HG03039 (cell line): ENCODE measurements at regions not wholly inside any gene's neighbourhood (a gene's known extent, or its start where the extent isn't known, plus 50 kb on each side); places are given as distances from the start of the nearest gene placed in this dataset.
"Not testable (repeated sequence)": the region's sequence is repeated elsewhere in the genome, so short reads cannot be mapped to it uniquely, and the experiment has no call there.

ENCODE experiments used
- ATAC-seq: cut with Tn5 transposase; IDR thresholded peaks from one replicate; pipeline ENCODE4 v1.9.1; 2021; ENCODE audit warnings: mild to moderate bottlenecking, moderate library complexity; ENCODE audit not compliant: unreplicated experiment

DNA sequence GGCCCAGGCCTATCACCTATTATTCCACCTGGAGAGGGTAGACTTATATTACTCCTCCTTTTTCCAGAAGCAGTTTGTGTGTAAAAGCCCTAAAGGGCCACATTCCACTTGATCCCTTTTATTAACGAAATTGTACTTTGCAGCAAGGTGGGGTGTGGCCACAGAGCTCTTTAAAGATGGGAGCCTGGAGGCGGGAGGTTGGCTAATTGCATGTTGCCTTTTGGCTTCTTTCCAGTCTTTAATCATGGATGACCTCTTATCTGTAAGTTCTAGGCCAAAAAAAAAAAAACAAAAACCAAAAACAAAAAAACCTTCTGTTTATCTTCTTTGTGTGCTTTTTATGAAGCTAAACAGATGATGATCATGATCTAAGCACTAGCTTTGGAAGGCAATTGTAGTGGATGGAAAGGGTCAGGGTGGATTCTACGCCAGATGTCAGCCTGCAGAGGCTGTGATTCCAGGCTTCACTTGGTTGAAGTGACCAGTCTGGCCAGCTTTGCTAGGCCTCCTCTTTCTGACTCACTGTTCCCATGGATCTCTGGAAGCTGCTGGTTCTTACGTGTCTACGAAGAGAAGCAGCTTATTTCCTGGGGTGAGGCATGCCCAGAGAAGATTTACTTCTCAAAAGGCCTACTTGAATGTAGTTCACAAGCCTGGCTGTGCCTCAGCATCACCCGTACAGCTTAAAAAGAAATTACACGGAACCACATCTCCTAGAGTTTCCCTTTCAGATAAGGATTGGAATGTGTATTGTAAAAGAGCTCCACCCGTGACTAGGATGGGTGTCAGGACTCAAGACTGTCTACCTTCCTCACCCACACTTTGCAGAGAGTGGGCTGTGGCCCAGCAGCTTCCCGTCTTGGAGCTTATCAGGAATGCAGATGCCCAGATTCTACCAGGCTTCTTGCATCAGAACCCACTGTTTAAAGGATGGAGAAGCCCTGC is 330.9 kb upstream of the C2CD4B start:
- no peak for ATAC-seq

DNA sequence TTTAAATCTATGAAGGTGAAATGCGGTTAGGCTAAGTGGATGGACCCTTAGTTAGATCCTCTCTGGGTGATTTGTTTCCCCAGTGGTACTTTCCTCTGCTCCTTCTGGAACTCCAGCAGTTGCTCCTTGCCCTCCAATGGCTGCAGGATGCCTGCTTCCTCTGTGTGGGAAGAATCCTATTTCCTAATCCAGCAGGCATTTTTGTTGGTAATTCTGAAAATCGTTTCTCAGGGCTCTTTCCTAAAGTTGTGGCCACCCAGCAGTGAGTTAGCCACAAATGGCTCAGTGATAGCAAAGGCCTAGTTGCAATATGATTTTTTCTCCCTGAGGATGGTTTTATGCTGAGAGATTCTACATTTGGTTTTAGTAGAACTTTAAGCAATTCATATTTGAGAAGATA is 332.3 kb upstream of the C2CD4B start:
- ATAC-seq, result no peak

DNA sequence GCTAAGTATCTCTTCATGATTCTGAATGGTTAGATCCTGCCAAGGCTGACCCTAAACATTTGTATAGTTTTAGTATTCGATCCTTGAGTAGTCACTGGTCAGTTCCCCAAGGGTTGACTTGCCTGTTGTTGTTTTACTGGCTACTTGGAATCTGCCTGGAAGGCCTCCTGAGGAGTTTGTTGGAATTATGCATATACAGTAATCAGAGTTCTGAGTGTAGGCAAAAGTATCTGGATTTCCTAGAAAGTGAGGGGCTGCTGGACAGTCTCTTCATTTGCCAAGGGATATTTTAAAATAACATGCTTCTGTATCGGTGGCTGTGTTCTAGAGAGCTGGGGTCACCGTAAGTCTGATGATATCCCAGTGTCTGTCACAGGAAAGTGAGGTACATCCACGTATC is 333.2 kb upstream of the C2CD4B start:
- no peak for ATAC-seq

DNA sequence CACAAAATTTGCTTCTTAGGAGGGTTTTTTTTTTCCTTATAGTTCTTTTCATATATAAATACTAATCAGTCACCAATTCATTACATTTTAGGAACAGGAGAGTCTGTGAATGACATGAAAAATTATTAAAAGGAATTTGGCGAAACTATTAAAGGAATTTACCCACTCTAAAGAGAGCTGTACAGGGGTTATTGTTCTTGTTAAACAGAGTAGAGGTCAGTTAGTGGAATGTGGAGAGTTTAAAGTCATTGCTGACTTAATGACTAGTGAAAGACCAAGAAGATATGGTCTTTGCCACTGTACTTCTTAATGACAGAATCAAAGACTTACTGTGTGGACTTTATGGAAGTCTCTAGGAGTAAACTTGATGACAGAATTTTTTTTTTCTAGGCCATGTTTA is 333.6 kb upstream of the C2CD4B start:
- ATAC-seq, result no peak

DNA sequence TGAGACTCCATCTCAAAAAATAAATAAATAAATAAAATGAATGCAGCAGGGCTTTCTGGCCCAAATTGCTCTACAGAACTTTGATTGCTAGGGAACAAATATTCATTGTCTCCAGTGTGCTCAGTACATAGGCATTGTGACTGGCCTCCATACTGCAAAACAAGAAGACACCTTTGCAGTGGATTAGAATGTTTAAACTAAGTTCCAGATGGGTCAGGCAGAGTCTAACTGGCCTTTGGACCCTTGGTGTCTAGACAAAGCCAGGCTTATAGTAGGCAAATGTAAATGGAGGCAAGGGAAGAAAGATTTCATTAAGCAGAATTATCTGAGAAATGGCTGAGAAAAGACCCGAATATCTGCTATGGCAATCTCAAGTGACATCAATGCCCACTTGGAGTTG is 335.2 kb upstream of the C2CD4B start:
- ATAC-seq, result no peak

DNA sequence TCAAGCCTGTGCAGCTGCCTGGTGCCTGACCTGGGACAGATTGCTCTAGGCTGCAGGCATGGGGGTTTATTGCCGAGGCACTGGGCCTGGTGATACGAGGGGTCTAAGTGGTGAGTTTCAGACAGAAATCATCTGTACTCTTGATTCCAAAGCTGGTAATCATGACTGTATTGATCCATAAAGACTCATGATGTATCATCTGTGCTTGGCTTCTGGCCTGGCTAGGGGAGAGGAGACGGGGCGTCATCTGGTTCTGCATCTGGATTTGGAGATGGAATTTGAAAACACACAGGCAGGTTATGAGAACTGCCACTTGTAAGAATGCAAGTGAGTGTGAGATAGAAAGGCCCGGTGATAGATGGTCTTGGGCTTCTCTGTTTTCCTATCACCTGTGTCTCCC is 337.4 kb upstream of the C2CD4B start:
- no peak for ATAC-seq

DNA sequence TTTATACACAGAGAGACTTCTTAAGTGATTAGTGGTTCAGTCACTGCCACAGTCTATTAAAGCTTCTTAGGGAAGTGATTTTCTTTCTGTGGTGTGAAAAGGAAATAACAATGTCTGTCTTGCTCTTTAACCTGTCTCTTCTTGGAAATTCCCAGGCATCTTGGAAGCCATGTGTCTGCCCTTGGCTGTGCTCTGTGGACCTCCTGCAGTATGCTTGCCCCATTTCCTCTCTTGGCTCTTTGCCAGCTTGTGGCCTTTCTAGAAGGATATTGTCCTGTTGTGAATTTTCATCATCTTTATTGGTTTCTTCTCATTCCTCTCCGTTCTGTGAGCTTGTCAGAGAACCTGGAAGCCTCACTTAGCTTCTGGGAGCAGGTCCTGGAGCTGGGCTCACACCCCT is 338.4 kb upstream of the C2CD4B start:
- no peak for ATAC-seq

DNA sequence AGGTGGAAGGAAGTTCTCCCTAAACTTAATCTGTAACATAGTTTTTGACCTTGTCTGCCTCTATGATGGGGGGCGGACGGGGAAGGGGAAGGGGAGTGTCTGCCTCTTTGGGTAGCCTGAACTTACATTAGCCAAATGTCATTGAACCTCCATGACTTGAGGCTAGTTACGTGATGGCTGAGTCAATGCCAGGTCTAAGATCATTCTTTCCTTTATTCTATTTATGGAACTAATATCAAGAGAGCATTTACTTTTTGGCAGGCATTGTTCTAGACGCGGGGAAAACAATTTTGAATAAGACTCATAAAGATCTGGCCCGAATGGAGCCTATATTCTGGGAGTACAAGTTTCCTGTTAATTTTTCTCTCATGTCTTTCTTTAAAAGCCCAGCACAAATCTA is 340.7 kb upstream of the C2CD4B start:
- ATAC-seq, result no peak

DNA sequence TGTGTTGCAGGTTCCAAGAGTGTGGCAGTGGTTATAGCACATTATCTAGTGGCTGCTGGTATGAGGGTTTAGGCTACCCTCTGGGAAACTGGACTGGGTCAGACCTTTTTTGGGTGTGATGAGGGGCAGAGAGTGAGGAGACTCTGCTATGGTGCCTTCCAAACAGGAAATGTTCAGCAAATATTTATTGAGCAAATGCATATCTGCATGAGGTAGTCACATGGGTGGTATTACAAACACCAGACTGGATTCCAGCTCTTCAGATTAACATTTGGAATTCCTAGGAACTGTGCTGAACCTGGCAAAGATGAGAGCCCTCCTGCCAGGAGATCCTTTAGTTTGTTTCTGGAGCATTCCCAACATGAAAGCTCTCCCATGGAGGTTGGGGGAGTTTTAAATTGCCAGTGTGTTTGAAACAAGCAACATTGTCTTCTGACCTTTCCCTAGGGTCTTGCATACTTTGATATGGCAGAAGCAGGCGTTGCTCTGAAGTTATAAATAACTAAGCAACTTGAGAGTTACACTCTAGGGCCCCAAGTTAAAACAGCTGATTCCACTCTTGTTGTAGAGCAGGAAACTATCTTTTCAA is 341.2 kb upstream of the C2CD4B start:
- no peak for ATAC-seq

DNA sequence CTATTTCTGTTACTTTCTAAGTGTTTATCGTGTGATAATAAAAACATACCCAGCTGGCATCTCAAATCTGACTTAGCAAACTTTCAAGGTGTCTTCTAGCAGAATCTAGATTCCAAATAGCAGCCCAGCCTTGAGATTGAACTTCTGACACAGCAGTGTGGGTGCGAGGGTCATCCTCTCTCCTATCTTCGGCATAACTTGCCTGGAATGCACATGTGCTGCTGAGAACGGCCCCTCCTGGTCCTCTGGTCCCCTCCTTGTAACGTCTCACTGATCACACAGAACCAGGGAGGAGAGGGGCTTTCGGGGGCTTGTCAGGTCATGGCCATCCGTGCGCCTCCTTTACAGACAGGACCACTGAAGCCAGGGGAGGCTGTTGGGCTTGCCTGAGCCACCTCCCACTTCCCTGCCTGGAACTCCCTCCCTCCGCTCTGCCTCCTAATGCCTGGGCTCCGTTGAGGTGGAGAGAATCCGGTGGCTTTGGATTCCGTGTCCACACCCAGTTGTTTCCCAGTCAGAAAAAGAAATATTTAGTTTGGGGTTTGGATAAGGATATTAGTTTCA is 344.4 kb upstream of the C2CD4B start:
- no peak for ATAC-seq

DNA sequence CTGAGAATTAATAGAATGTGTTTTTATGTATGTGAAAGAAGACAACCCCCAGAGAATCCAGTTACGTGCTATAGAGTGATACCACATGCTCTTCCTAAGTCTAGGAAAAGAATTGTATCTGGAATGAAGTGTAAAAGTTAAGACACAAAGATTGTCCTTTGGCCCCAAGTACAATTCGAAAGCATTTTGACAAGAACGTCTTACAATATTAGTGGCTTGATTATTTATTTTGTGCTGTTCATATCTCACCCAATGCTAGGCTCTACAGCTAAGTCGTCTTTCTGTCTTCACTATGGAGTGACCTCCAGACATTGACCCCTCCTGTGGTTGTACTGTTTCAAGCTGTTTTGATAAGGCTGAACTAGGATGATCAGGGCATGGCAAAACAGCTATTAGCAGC is 345.7 kb upstream of the C2CD4B start:
- ATAC-seq, result no peak

DNA sequence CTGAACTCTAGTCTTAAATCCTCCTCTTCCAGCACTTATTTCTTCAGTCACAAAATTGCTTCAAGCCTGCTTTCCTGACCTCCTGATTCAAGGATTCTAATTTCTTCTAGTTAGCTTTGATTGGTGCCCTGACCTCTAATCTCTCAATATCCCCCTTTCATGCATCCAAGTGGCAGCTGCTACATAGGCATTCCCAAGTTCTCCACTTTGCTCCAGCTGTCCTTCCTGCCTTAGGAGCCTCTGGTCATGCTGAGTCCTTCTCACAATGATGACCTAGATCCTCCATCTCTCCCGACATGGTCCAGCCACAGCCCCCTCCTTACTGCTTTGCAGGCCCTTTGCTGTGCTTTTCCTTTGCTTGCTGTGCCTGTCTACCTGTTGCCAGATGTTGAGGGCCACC is 347.8 kb upstream of the C2CD4B start:
- no peak for ATAC-seq

DNA sequence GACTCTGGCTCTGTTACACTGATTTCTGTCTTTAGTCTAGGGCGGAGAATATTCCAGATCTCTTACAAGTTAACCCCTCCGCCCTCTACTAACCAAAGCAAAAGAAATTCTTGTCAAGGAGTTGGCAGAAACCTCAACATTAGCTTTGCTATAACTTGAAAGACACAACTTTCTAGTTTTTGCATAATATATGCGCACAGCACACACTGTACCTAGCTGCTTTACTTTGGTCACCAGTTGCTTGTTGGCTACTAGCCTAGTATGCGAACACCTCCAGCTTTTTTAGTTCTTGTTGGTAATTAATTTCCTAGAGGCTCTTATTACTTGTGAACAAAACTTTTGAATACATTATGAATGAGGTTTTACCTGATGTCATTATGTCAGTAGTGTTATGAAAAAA is 348.8 kb upstream of the C2CD4B start:
- no peak for ATAC-seq

DNA sequence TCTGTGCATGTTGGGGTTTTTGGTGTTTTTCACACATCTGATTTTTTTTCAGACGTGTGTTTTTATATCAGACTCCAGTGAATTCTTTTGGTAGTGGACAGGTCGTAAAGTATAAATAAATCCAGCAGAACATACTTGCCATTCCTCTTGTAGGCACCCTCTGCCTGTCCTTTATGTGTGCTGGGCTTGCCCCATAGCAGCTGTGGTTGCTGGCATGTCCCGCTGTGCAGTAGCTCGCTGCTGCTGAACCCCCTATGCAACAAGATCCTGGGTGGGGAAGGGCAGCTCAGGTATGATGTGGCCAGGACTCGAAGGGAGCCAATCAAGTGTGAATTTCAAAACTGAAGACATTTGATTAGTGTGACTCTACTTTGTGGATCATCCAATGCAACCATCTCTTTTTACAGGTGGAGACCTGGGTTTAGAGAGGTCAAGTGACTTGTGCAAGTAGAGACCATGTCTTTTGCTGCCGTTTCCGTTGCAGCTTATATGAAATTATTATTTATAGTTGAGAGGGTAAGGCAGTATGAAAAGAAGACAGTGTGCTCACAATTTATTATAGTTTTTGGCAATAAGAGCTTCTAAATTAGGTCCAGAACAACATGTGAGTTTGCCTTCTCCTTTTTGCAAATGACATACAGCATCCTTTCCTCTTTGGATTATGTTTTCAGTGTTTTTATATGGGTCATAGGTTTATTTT is 350.8 kb upstream of the C2CD4B start:
- ATAC-seq, result no peak

DNA sequence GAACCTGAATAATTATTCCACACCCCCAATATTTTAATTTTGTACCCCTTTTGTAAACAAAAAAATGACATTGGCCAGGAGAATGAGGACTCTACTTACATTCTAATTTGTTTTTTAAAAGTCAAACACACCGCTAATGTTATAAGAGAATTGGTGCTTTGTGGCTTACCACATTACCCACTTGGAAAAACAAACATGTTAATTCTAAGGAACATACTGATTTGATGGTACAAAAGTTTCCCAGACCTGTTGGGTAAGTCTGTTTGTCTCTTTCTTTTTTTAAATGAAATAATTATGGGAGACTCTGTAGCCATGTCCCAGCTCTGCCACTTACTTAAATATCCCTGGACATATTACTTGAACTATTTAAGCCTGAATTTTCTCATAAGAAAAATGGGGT is 352.5 kb upstream of the C2CD4B start:
- no peak for ATAC-seq

DNA sequence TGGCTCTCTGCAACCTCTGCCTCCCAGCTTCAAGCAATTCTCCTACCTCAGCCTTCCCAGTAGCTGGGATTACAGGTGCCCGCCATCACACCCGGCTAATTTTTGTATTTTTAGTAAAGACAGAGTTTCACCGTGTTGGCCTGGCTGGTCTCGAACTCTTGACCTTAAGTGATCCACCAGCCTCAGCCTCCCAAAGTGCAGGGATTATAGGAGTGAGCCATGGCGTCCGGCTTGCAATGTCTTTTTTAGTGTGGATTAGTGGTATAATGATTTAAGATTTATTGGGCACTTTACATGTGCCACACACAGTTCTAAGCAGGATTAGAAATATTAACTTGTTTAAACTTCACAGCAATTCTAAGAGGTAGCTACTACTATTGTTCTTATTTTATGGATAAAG is 353.6 kb upstream of the C2CD4B start:
- not testable (repeated sequence) for ATAC-seq

DNA sequence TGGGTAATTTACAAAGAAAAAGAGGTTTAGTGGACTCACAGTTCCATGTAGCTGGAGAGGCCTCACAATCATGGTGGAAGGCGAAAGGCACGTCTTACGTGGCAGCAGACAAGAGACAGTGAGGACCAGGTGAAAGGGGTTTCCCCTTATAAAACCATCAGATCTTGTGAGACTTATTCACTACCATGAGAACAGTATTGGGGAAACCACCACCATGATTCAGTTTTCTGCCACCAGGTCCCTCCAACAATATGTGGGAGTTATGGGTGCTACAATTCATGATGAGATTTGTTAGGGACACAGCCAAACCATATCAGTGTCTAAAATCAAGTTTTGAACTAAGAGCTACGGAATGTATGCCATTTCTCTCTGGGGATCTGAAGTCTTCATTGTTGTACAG is 354.8 kb upstream of the C2CD4B start:
- ATAC-seq, result no peak

DNA sequence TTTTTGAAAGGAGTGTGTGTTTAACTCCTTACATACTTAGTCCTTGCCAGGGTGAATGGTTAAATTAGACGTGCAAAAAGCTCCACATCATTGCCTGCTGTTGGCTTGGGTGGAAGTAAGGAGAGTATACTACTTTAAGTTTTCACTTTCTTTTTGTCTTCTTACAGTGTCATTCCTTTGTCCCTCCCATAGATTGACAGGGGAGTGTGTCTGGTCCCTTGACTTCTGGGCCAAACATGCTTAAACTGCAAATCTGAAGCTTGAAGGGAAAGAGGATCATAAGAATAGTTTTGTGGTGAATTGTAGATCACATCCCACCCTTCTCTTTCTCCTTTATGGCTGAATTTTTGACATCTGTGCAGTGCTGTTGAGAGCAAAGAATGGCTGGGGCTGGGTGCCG is 355.8 kb upstream of the C2CD4B start:
- no peak for ATAC-seq

DNA sequence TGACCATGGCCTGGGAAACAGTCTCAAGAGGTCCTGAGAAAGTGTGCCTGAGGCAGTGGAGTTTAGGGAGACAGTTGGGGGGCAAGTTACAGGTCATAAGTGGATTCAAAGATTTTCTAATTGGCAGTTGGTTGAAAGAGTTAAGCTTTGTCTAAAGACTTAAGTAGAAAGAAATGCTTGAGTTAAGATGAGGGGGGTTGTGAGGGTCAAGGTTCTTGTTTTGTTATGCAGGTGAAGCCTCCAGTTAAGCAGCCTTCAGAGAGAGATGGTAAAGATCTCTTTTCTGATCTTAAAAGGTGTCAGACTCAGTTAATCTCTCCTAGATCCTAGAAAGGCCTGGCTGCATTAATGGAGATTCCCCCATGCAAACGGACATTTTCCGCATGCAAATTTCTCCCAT is 356.3 kb upstream of the C2CD4B start:
- no peak for ATAC-seq

DNA sequence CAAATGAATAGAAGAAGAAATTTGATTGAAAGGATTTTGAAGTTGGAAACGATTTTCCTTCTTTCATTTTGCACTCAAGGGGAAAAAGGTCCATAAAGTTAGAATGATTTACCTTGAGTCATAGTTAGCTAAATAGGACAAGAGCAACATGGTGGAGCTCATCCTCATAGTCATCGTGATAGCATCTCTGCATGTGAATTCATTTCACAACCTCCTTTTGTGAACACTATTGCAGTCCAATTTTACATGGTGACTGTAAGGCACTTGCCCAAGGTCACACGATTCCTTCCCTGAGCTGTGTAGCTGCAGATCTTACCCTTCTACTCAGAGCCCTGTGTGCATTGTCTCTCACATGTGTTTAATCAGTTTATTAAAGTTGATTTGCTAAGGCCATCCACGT is 359.8 kb upstream of the C2CD4B start:
- ATAC-seq, result no peak

DNA sequence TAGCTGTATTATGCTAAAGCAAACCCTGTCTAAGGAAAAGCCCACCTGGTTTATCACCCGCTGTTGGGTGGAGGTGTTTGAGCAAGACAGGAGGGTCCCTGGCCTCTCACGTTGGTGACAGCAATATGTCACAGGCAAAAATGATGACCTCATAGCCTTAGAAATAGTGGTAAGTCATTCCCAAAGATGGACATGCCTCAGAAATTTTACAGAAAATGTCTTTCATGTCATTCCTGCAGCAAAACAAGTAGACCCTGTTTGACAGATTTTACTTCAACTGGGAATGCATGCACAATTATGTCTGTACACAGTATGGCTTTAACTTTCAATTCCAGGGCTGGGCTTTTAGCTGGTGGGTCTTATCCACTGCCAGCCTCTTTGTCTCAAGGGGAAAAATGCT is 362.3 kb upstream of the C2CD4B start:
- ATAC-seq, result no peak

DNA sequence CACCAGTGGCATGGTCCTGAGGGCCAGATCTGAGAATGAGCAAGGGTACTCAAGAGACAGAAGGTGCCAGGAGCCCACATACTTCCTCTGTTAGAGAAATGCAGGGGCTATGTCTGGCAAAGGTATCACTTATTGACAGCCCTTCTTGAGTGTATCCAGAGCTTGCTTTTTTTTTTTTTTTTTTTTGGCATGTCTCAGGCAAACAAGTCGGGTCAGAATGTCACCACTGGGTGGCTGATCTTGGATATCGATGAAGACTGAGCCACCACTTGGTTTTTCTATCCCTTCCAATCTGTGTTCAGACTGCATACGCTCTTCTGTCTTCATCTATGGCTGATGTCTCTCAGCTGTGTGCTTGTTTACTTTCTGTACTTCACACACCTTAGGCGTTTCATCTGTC is 363.4 kb upstream of the C2CD4B start:
- ATAC-seq, result no peak
